Ectodermal cell (in vitro differentiated cells): ENCODE measurements at regions not wholly inside any gene's neighbourhood (a gene's known extent, or its start where the extent isn't known, plus 50 kb on each side); places are given as distances from the start of the nearest gene placed in this dataset.

Source experiments
- H3K27ac ChIP-seq: 2 replicates; pipeline ENCODE4 v1.7.0; 2013; ENCODE audit warnings: mild to moderate bottlenecking, low read depth, low read length; ENCODE audit not compliant: insufficient read depth, poor library complexity, severe bottlenecking
- H3K27me3 ChIP-seq: 2 replicates; pipeline ENCODE4 v1.7.0; 2013; ENCODE audit warnings: mild to moderate bottlenecking, low read length; ENCODE audit not compliant: insufficient read depth, control insufficient read depth, poor library complexity, severe bottlenecking
- H3K36me3 ChIP-seq: one replicate; pipeline ENCODE4 v1.7.0; 2013; ENCODE audit warnings: low read length; ENCODE audit not compliant: control insufficient read depth, insufficient read depth
- H3K4me1 ChIP-seq: one replicate; pipeline ENCODE4 v1.7.0; 2013; ENCODE audit warnings: low read length; ENCODE audit not compliant: control insufficient read depth, insufficient read depth
- H3K4me3 ChIP-seq: 2 replicates; pipeline ENCODE4 v1.7.0; 2013; ENCODE audit warnings: low read depth, low read length, control low read depth; ENCODE audit not compliant: insufficient read depth
- H3K9me3 ChIP-seq: 2 replicates; pipeline ENCODE4 v1.7.0; 2013; ENCODE audit warnings: mild to moderate bottlenecking, low read length, moderate library complexity; ENCODE audit not compliant: control insufficient read depth
- WGBS, 2 experiments: methylation state at CpG; one replicate each; pipeline ENCODE4 v1.1.7; 2013; ENCODE audit warnings: missing lambda C conversion rate in 2 of 2; 5-methylcytosine and 5-hydroxymethylcytosine counted together

- Histone ChIP-seq H3K36me3 (no peaks in the 10 kb centered on the region), H3K27me3 (no peaks in the 10 kb centered on the region), H3K4me3 (no peak overlapping the region), H3K4me1 (no peaks in the 10 kb centered on the region), H3K27ac (no peak overlapping the region), H3K9me3 (no peaks in the 10 kb centered on the region)
- WGBS, 2 experiments: 94 to 98% methylated on average over 4 of the region's 4 CpGs
Measured at GRCh38 chr13:70849222-70849621, 741.0 kb upstream of the KLHL1 start.

GRCh38 chr13:70844391-70845108, 736.3 kb upstream of the KLHL1 start:
- Histone ChIP-seq H3K4me1 (no peaks in the 10 kb centered on the region), H3K27me3 (no peaks in the 10 kb centered on the region), H3K4me3 (no peak overlapping the region), H3K9me3 (no peaks in the 10 kb centered on the region), H3K27ac (no peak overlapping the region), H3K36me3 (no peaks in the 10 kb centered on the region)
- WGBS, 2 experiments: 91 to 96% methylated on average over 7 of the region's 7 CpGs

DNA sequence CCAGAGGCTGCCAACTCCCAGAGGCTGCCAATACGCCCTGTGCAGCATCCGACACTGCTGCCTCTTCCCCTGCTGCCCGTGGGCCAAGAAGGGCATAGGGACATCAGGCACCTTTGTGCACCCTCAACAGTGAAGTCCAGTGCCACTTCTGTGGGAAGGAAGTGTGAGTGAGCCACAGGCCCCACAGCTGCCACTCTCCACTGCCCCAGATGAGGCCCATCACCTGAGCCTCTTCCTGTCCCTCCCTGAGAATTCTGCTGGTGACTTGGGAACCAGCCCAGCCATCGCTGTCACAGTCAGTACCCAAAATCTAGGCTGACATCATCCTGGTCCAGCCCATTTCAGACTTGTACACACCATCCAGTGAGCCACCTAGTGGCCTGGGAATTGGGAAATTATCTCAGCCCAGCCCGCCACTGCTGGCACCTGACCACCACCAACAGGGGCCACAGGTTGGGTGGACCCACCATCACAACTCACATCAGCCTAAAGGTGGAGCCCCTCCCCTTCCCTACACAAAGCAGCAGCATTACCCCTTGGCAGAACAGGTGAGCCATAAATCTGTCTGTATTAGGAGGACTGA, 733.9 kb upstream of the KLHL1 start:
- Histone ChIP-seq H3K4me1 (no peaks in the 10 kb centered on the region), H3K27me3 (no peaks in the 10 kb centered on the region), H3K9me3 (no peaks in the 10 kb centered on the region), H3K4me3 (no peak overlapping the region), H3K36me3 (no peaks in the 10 kb centered on the region), H3K27ac (no peak overlapping the region)
- 89 to 96% methylated on average over 5 of the region's 5 CpGs for WGBS, 2 experiments

DNA sequence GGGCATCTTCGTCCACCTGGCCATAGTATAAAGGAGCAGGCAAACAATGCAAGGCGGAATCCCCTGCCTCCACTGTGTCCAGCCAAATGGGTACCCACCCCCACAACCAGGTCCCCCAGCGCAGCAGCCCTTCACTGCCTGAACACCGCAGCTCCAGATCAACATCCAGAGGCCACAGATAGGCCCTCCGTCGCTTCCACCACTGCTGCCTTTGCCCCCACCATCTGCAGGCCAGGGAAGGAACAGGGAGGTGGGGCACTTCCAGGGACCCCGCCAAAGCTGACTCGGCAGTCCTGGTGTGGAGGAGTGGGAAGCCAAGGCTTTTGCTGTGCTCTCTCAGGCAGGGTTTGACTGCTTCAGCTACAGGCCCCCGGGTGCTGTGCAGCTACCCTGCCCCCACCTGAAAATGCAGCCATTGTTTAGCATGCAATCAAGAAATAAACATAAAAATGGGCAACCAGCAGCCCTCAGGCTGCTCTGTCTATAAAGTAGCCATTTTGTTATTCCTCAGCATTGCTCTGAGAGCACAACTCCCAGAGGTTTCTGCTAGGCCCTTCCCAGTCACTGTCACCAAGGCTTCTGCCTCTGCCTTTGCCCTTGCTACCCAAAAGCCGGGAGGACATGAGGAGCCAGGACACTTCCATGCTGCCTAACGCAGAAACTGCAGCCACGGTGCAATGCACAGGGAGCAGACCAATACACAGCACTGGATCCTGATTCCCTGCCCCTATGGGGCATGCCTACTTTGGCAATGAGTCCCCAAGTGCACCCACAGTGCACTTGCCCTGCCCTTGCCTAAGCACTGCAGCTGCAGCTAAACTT, 733.2 kb upstream of the KLHL1 start:
- no peak overlapping the region for H3K4me3 ChIP-seq
- H3K36me3 ChIP-seq: no peaks in the 10 kb centered on the region
- H3K9me3 ChIP-seq: no peaks in the 10 kb centered on the region
- H3K27me3 ChIP-seq: no peaks in the 10 kb centered on the region
- H3K27ac ChIP-seq: no peak overlapping the region
- no peaks in the 10 kb centered on the region for H3K4me1 ChIP-seq
- WGBS, 2 experiments: 83% methylated on average over 12 of the region's 12 CpGs

GRCh38 chr13:70835371-70835770, 727.1 kb upstream of the KLHL1 start:
- Histone ChIP-seq H3K27me3 (no peaks in the 10 kb centered on the region), H3K4me1 (no peaks in the 10 kb centered on the region), H3K27ac (no peak overlapping the region), H3K4me3 (no peak overlapping the region), H3K36me3 (no peaks in the 10 kb centered on the region), H3K9me3 (no peaks in the 10 kb centered on the region)
- WGBS, 2 experiments: 88 to 100% methylated on average over 1 of the region's 1 CpG

DNA sequence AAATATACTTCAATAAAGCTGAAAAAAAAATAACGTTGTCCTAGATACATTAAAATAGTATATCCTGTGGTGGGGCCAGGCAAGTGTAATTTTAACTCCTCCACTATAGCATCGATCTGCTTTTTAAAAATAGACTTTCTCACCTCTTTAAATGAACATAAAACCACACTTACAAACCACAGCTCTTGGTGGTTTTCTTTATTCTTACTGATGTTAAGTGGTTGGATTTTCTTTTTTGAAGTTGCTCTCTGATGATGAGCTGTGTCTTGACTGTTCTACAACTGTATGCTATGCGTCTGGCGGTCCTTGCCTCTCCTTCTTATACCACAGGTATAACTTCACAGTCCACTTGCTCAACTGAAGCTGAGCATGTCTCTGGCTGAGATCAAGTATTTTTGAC, 721.5 kb upstream of the KLHL1 start:
- Histone ChIP-seq H3K9me3 (no peaks in the 10 kb centered on the region), H3K4me3 (no peak overlapping the region), H3K4me1 (no peaks in the 10 kb centered on the region), H3K36me3 (no peaks in the 10 kb centered on the region), H3K27me3 (no peaks in the 10 kb centered on the region), H3K27ac (no peak overlapping the region)
- 94% methylated on average over 2 to 3 of the region's 4 CpGs for WGBS, 2 experiments

DNA sequence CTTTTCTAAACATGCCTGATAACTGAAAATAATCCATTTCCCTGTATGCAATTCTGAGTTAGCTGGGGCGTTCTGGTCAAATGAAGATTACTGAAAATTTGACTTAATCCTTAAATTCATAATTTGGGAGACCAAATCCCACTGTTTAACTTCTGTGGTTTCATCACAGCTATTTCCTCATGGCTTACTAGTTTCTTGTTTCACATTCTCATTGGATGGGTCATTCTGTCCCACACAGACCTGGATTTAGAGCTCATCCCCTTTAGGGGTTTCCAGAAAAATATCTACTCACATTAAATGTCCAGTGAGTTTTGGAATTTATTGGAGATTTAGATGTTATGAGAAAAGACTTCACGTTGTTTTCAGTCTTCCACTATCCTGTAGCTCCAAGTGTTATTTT, 709.3 kb upstream of the KLHL1 start:
- Histone ChIP-seq H3K4me1 (no peaks in the 10 kb centered on the region), H3K9me3 (no peaks in the 10 kb centered on the region), H3K4me3 (no peak overlapping the region), H3K36me3 (no peaks in the 10 kb centered on the region), H3K27ac (no peak overlapping the region), H3K27me3 (no peaks in the 10 kb centered on the region)
- WGBS, 2 experiments: 86 to 100% methylated on average over 1 to 2 of the region's 2 CpGs

DNA sequence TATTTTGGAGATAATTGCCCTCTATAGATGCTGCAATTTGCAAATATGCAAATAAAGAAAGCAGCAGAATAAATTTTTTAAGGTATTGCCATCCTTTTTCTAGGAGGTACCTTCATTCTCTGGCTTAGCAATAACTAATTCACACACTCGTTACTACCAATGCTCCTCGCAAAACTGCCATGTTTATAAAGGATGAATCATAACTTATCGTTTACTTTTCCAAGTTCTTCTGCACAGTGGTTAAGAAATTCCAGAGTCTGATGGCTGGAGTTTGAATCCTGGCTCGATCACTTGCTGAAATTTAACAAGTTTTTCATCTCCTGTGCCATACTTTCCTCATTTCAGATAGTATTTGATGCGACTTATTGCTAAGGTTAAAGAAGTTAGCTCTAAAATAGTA, 708.6 kb upstream of the KLHL1 start:
- Histone ChIP-seq H3K4me1 (no peaks in the 10 kb centered on the region), H3K36me3 (no peaks in the 10 kb centered on the region), H3K27me3 (no peaks in the 10 kb centered on the region), H3K4me3 (no peak overlapping the region), H3K9me3 (no peaks in the 10 kb centered on the region), H3K27ac (no peak overlapping the region)
- 92 to 97% methylated on average over 4 to 5 of the region's 5 CpGs for WGBS, 2 experiments

DNA sequence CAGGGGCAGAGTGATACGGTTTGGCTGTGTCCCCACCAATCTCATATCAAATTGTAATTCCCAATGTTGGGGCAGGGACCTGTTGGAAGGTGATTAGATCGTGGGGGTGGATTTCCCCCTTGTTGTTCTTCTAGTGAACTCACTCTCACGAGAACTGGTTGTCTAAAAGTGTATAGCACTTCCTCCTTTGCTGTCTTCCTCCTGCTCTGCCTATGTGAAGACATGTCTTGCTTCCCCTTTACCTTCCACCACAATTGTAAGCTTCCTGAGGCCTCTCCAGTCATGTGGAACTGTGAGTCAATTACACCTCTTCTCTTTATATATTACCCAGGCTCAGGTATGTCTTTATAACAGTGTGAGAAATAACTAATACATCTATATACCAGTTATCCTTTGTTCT, 706.4 kb upstream of the KLHL1 start:
- Histone ChIP-seq H3K9me3 (no peaks in the 10 kb centered on the region), H3K27me3 (no peaks in the 10 kb centered on the region), H3K4me1 (no peaks in the 10 kb centered on the region), H3K36me3 (no peaks in the 10 kb centered on the region), H3K27ac (no peak overlapping the region), H3K4me3 (no peak overlapping the region)
- 90 to 91% methylated on average over 3 of the region's 3 CpGs for WGBS, 2 experiments

GRCh38 chr13:70812481-70812880, 704.2 kb upstream of the KLHL1 start:
- no peaks in the 10 kb centered on the region for H3K4me1 ChIP-seq
- H3K27me3 ChIP-seq: no peaks in the 10 kb centered on the region
- no peaks in the 10 kb centered on the region for H3K9me3 ChIP-seq
- no peak overlapping the region for H3K27ac ChIP-seq
- no peak overlapping the region for H3K4me3 ChIP-seq
- H3K36me3 ChIP-seq: no peaks in the 10 kb centered on the region
